ENCODE measurements at regions not wholly inside any gene's neighbourhood (a gene's known extent, or its start where the extent isn't known, plus 50 kb on each side); places are given as distances from the start of the nearest gene placed in this dataset.

- FAIRE-seq (no peak), DNase-seq (ENCODE audit: low read depth, low spot score) (no peak)
- TF ChIP-seq POLR2A (IDR thresholded peaks at IDR 0.05; ENCODE audit: low read depth, low read length) (no peak), POLR2AphosphoS5 (IDR thresholded peaks at IDR 0.05; ENCODE audit: insufficient read depth, low read depth, low read length) (no peak), EZH2 (IDR thresholded peaks at IDR 0.05; ENCODE audit: borderline replicate concordance, low read depth, low read length, severe bottlenecking) (no peak), GATA2 (IDR thresholded peaks at IDR 0.05; ENCODE audit: insufficient read depth, insufficient read length, low read depth, low read length) (no peak), FOS (IDR thresholded peaks at IDR 0.05; ENCODE audit: borderline replicate concordance, insufficient read depth, low read length) (no peak), CTCF (IDR thresholded peaks at IDR 0.05; ENCODE audit: extremely low read depth in 1 of 2, insufficient read depth in 1 of 2, low read depth in 1 of 2, low read length in 2 of 2) (no peak), JUN (IDR thresholded peaks at IDR 0.05; ENCODE audit: borderline replicate concordance, insufficient read depth, insufficient read length, low read depth) (no peak), MYC (IDR thresholded peaks at IDR 0.05; ENCODE audit: low read depth, low read length) (no peak)
- TF ChIP-seq, protein P1, sequence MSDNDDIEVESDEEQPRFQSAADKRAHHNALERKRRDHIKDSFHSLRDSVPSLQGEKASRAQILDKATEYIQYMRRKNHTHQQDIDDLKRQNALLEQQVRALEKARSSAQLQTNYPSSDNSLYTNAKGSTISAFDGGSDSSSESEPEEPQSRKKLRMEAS (IDR thresholded peaks at IDR 0.05; ENCODE audit: insufficient read depth, insufficient read length), result no peak
- no peaks in the 10 kb centered on the region for H3K36me3 ChIP-seq (ENCODE audit: control insufficient read depth in 2 of 2, extremely low read depth in 1 of 2, insufficient read depth in 2 of 2, low read length in 2 of 2)
- peaks cover 10% of the 10 kb centered on the region for H3K4me1 ChIP-seq (ENCODE audit: control insufficient read depth, extremely low read depth, insufficient read depth, low read length)
- H3K9ac ChIP-seq (replicated peaks; ENCODE audit: extremely low read depth, insufficient read depth, low read length), result no peak overlapping the region
- no peak overlapping the region for H3K4me3 ChIP-seq (replicated peaks in 1 of 3; ENCODE audit: insufficient read depth in 1 of 3, low read depth in 1 of 3, low read length in 3 of 3)
- H4K20me1 ChIP-seq (replicated peaks; ENCODE audit: control insufficient read depth, extremely low read depth, insufficient read depth, low read length), result no peaks in the 10 kb centered on the region
- intact Hi-C loops (cut with micrococcal nuclease), result no loop called here
- H3K9me1 ChIP-seq (replicated peaks; ENCODE audit: control insufficient read depth, extremely low read depth, insufficient read depth, low read length), result no peaks in the 10 kb centered on the region
- H3K9me3 ChIP-seq (replicated peaks; ENCODE audit: control insufficient read depth, insufficient read depth, low read length), result no peaks in the 10 kb centered on the region
- CTCF ChIA-PET, result no interaction called here
- no peak overlapping the region for H2AFZ ChIP-seq (ENCODE audit: low read depth, low read length)
- H3K4me2 ChIP-seq (ENCODE audit: insufficient read depth, low read length), result no peak overlapping the region
- no TSS peak for BruUV-seq (replicated peaks)
- POLR2A ChIA-PET, result no interaction called here
- no peak overlapping the region for H3K27ac ChIP-seq (ENCODE audit: insufficient read depth, low read depth, low read length)
- H3K79me2 ChIP-seq (ENCODE audit: control insufficient read depth, insufficient read depth, low read length), result no peaks in the 10 kb centered on the region
- dilution Hi-C loops (cut with MboI; ENCODE audit: extremely low pct_ligation_motif_present, low sequenced_read_pairs), result no loop called here
- H3K27me3 ChIP-seq (ENCODE audit: control insufficient read depth in 2 of 2, insufficient read depth in 2 of 2, low read length in 2 of 2), result no peaks in the 10 kb centered on the region
Measured at GRCh38 chr22:25367756-25368155, 148.3 kb downstream of the CRYBB2 start.
